ENCODE measurements at regions not wholly inside any gene's neighbourhood (a gene's known extent, or its start where the extent isn't known, plus 50 kb on each side); places are given as distances from the start of the nearest gene placed in this dataset.

GRCh38 chr9:106532306-106533015 is 330.5 kb upstream of the ZNF462 start:
- Mint-ChIP-seq H3K27ac (no peak overlapping the region), H3K9me3 (peaks cover 10% of the 10 kb centered on the region), H3K4me3 (no peak overlapping the region), H3K4me1 (no peaks in the 10 kb centered on the region), H3K27me3 (no peaks in the 10 kb centered on the region), H3K36me3 (no peaks in the 10 kb centered on the region)
- ATAC-seq: no peak

DNA sequence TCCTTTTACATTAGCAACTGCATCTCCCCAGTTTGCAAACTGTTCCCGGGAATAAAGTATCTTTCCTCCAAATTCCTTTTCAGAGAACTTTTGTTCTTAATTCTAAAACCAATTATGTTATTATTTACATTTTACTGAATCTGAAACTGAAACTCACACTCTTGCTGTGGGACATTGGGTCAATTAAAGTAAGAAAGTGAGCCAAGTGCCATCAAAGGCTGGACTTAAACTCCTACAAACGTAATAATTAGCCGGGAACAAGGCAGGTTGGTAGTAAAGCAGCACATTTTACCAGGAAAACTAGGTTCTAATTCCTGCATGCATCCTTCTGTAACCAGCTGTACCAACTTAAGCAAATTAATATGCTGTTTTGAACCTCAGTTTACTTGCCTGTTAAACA is 328.2 kb upstream of the ZNF462 start:
- Mint-ChIP-seq H3K4me1 (no peaks in the 10 kb centered on the region), H3K27me3 (no peaks in the 10 kb centered on the region), H3K9me3 (peaks cover 10% of the 10 kb centered on the region), H3K27ac (no peak overlapping the region), H3K36me3 (no peaks in the 10 kb centered on the region), H3K4me3 (no peak overlapping the region)
- ATAC-seq: no peak

DNA sequence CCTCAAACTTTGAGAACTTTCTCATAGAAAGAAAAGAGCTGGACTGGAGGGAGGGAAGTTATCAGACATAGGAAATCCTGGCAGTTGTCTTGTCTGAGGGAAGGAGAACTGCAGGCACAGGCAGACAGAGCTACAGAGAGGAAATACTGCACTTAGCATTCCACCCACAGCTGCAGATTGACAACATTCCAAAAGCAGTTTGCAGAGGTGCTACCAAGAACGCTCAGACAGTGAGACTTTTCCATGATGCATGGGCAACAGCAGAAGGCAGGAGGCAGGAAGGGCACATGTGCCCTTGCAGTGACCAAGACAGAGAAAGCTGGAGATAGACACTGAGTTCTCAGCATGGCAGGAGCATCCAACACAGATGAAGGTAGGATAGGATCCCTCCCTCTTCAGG is 327.5 kb upstream of the ZNF462 start:
- peaks cover 10% of the 10 kb centered on the region for H3K9me3 Mint-ChIP-seq
- H3K4me1 Mint-ChIP-seq: no peaks in the 10 kb centered on the region
- ATAC-seq: no peak
- H3K27me3 Mint-ChIP-seq: no peaks in the 10 kb centered on the region
- no peaks in the 10 kb centered on the region for H3K36me3 Mint-ChIP-seq
- H3K27ac Mint-ChIP-seq: no peak overlapping the region
- no peak overlapping the region for H3K4me3 Mint-ChIP-seq

DNA sequence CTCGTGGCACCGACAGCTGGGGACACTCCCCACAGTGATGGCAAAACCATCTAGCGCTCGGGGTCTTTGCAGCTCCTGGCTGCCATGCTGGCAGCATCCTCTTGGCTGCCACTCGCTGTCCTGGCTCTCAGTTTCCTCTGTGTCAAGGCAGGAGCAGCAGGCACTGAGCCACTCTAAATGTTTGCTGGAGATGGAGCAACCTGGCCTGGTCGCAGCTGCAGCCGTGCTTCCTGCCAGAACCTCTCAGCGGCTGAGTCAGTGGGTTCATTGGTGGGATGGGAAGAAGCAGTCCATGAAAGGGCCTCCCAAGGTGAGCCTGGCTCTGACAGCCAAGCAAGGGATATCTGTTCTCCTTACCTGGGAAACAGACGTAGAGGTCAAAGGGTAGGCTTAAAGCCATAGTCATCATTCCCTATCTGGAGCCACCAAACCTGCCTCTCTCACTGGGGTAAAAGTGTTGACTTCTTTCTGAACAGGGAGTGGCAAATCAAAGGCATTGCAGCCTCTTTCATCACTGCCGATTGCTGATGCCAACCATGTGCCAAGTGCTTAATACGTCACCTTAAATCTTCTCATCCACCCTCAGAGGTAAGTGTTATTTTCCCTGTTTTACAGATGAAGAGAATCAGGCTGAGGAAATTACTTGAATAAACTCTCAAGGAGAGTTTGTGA is 304.8 kb upstream of the ZNF462 start:
- Mint-ChIP-seq H3K36me3 (no peaks in the 10 kb centered on the region), H3K27me3 (no peaks in the 10 kb centered on the region), H3K4me3 (no peak overlapping the region), H3K9me3 (peaks cover 4% of the 10 kb centered on the region), H3K4me1 (no peaks in the 10 kb centered on the region), H3K27ac (no peak overlapping the region)
- ATAC-seq: no peak

DNA sequence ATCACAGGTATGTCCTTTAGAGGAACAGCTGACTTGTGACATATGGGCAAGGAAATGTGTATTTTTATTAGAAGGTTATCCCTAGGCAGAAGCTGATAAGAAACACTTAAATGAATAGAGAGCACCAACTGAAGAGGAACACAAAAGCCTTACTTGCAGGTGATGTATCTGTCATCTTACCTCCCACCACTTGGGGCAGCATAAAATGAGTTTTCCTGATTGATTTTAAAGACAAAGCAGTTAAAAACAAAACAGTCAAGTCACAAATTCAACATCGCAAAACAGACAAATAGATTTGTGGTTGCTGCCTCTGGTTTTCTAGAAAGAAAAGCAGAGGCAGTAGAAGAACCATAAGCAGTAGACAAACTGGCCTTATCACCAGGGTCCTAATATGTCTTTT is 302.4 kb upstream of the ZNF462 start:
- Mint-ChIP-seq H3K36me3 (no peaks in the 10 kb centered on the region), H3K27ac (no peak overlapping the region), H3K4me3 (no peak overlapping the region), H3K27me3 (no peaks in the 10 kb centered on the region), H3K4me1 (no peaks in the 10 kb centered on the region), H3K9me3 (no peaks in the 10 kb centered on the region)
- no peak for ATAC-seq

DNA sequence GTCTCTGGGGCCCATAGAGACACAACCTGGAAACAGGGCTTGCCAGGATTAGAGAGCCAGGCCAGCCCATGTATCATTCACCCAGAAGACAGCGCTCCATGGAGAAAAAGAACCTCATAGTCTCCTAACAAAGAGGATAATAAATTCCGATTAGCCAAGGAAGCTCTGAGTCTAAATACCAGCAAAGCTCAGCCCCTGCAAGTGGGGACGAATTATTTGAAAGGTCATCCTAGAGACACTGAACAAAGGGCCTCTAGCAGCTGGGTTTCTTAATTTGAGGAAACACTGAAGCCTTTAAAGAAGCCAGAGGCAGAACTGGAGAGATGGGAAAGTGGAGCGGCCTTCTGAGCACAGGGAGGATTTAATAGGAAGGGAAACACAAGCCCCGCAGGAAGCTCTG is 287.1 kb upstream of the ZNF462 start:
- Mint-ChIP-seq H3K27ac (no peak overlapping the region), H3K4me1 (no peaks in the 10 kb centered on the region), H3K9me3 (peaks cover 14% of the 10 kb centered on the region), H3K4me3 (no peak overlapping the region), H3K36me3 (no peaks in the 10 kb centered on the region), H3K27me3 (no peaks in the 10 kb centered on the region)
- no peak for ATAC-seq

DNA sequence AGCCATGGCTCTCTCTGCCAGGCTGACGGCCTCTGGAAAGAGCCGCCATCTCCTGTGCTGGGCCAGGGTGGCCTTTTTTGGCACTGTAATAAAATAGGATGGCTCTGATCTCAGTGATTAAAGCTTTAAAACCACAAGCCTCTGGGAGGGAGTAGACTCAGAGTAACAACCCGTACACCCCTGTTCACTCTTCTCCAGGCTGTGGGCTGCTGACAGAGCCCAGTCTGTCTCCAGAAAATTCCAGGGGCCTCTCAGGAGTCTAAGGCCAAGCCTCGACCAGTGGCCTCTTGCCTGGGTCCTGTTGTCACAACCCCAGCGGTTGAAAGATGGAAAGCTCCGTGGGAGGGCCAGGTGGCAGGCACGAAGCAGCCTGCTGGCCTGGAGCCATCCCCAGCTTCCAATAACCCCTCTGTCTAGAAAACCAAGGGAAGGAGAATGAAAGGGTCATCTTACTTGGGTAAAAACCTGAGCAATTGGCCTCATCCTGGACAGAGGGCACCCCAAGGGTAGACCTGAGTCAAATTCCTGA is 286.7 kb upstream of the ZNF462 start:
- H3K27ac Mint-ChIP-seq: no peak overlapping the region
- H3K36me3 Mint-ChIP-seq: no peaks in the 10 kb centered on the region
- peaks cover 14% of the 10 kb centered on the region for H3K9me3 Mint-ChIP-seq
- H3K4me3 Mint-ChIP-seq: no peak overlapping the region
- no peaks in the 10 kb centered on the region for H3K27me3 Mint-ChIP-seq
- H3K4me1 Mint-ChIP-seq: no peaks in the 10 kb centered on the region
- ATAC-seq: no peak

- Mint-ChIP-seq H3K36me3 (no peaks in the 10 kb centered on the region), H3K27ac (no peak overlapping the region), H3K4me3 (no peak overlapping the region), H3K27me3 (no peaks in the 10 kb centered on the region), H3K9me3 (peaks cover 13% of the 10 kb centered on the region), H3K4me1 (no peaks in the 10 kb centered on the region)
- ATAC-seq: no peak
Measured at GRCh38 chr9:106577121-106577520, 285.8 kb upstream of the ZNF462 start.

DNA sequence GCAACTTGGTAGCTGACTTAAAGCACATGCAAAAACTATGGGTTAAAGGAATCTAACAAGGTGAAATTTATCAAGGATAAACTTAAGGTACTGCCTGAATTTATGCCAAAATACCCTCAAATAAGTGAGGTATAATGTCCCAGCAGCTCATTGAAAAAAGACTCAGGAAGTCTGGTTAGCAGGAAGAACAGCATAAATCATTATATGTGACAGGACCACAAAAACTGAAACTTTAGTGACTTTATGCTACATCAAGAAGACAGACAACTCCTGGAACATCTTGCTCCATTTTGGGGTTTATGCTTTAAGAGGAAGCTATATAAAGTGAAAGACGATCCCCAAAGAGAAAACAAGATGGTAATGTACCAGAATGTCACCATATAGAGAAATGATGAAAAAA is 282.4 kb upstream of the ZNF462 start:
- no peaks in the 10 kb centered on the region for H3K27me3 Mint-ChIP-seq
- no peaks in the 10 kb centered on the region for H3K36me3 Mint-ChIP-seq
- H3K4me3 Mint-ChIP-seq: no peak overlapping the region
- no peaks in the 10 kb centered on the region for H3K4me1 Mint-ChIP-seq
- peaks cover 8% of the 10 kb centered on the region for H3K9me3 Mint-ChIP-seq
- ATAC-seq: no peak
- no peak overlapping the region for H3K27ac Mint-ChIP-seq

GRCh38 chr9:106581973-106582372 is 281.0 kb upstream of the ZNF462 start:
- Mint-ChIP-seq H3K4me1 (no peaks in the 10 kb centered on the region), H3K27ac (no peak overlapping the region), H3K27me3 (no peaks in the 10 kb centered on the region), H3K4me3 (no peak overlapping the region), H3K36me3 (no peaks in the 10 kb centered on the region), H3K9me3 (peaks cover 11% of the 10 kb centered on the region)
- ATAC-seq: no peak

- Mint-ChIP-seq H3K36me3 (no peaks in the 10 kb centered on the region), H3K27me3 (no peaks in the 10 kb centered on the region), H3K9me3 (peaks cover 11% of the 10 kb centered on the region), H3K4me1 (no peaks in the 10 kb centered on the region), H3K27ac (no peak overlapping the region), H3K4me3 (no peak overlapping the region)
- no peak for ATAC-seq
Measured at GRCh38 chr9:106583751-106584150, 279.2 kb upstream of the ZNF462 start.

- Mint-ChIP-seq H3K36me3 (no peaks in the 10 kb centered on the region), H3K9me3 (peaks cover 5% of the 10 kb centered on the region), H3K4me3 (no peak overlapping the region), H3K4me1 (no peaks in the 10 kb centered on the region), H3K27ac (no peak overlapping the region), H3K27me3 (no peaks in the 10 kb centered on the region)
- ATAC-seq: no peak
Measured at GRCh38 chr9:106587042-106587441, 275.9 kb upstream of the ZNF462 start.

- Mint-ChIP-seq H3K36me3 (no peaks in the 10 kb centered on the region), H3K4me3 (no peak overlapping the region), H3K27ac (no peak overlapping the region), H3K4me1 (no peaks in the 10 kb centered on the region), H3K27me3 (no peaks in the 10 kb centered on the region), H3K9me3 (peaks cover 2% of the 10 kb centered on the region)
- no peak for ATAC-seq
Measured at GRCh38 chr9:106588626-106589025, 274.3 kb upstream of the ZNF462 start.

DNA sequence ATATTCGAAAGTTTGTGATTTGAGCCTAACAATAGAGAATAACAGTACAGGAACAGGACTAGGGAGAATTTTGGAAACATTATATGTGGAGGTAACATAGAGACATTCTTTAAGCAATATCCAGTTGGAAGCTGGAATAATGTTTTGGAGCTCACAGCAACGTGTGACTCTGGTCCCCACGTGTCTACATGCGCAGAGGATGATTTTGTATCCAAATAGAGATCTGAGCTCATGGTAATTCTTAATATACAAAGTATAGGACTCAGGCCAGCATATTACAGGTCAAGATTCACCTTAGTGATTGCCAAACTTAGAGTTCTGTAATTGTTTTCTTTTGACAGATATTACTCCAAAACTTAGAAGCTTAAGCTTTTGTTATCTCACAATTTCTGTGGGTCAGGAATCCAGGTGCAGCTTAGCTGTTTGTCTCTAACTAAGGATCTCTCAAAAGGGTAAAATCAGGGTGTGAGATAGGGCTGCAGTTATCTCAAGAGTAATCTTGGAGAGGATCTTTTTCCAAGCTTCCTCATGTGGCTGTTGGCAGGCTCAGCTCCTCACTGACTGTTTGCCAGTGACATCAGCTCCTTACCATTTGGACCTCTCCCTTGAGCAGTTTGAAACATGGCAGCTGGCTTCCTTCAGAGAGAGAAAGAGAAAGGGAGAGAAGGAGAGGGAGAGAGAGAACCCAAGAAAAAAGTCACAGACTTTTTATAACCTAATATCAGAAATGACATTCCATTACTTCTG is 272.0 kb upstream of the ZNF462 start:
- Mint-ChIP-seq H3K36me3 (no peaks in the 10 kb centered on the region), H3K4me3 (no peak overlapping the region), H3K4me1 (no peaks in the 10 kb centered on the region), H3K27ac (no peak overlapping the region), H3K27me3 (no peaks in the 10 kb centered on the region), H3K9me3 (peaks cover 2% of the 10 kb centered on the region)
- no peak for ATAC-seq

DNA sequence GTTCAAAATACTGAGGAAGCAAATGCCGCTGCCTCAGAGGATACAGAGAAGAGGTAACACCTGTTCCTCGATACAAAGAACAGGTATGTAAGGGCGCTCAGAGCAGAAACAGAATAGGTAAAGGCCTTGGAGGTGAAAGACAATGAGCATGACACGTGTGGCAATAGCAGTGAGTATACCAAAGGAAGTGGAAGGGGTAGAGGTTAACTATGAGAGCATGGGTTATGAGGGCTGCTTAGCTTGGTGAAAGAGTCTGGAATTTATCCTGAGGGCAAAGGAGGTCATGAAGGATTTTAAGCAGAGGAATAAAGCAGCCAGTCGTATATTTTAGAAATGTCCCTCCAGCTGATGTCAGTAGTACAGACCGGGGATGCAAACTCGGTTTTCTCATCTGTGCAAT is 269.8 kb upstream of the ZNF462 start:
- H3K27me3 Mint-ChIP-seq: no peaks in the 10 kb centered on the region

DNA sequence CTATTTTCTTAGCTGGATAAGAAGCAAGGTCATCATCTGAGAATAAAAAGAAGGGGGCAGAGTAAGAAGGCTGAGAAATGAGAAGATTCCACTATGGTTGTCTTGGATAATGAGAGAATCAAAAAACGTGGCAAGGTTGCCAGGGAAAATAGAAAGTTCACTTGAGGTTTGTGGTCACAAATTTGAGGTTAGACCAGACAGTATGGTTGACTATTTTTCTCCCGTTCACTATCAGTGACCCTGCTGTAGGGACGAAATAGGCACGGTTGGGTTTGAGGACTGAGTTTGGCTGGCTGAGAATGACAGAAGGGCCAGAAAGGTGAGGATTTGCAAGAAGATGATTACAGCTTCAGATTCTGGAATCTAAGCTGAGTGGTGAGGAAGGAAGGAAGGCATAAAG is 266.0 kb upstream of the ZNF462 start:
- no peaks in the 10 kb centered on the region for H3K4me1 Mint-ChIP-seq
- H3K27me3 Mint-ChIP-seq: no peaks in the 10 kb centered on the region
- H3K27ac Mint-ChIP-seq: no peak overlapping the region
- no peaks in the 10 kb centered on the region for H3K9me3 Mint-ChIP-seq
- H3K36me3 Mint-ChIP-seq: no peaks in the 10 kb centered on the region
- H3K4me3 Mint-ChIP-seq: no peak overlapping the region
- no peak for ATAC-seq

More for the DNA sequence above, 269.8 kb upstream of the ZNF462 start:
- H3K36me3 Mint-ChIP-seq: no peaks in the 10 kb centered on the region
- no peak overlapping the region for H3K4me3 Mint-ChIP-seq
- H3K9me3 Mint-ChIP-seq: no peaks in the 10 kb centered on the region
- no peaks in the 10 kb centered on the region for H3K4me1 Mint-ChIP-seq
- no peak for ATAC-seq
- H3K27ac Mint-ChIP-seq: no peak overlapping the region

Measured in stimulated activated memory B cell treated with anti-CD40 and anti-IgM and Interleukin-4, amounts not matched to agents 10 μg/mL and 1 μg/mL and 100 μg/mL, for 72 hours (primary cell).